ENCODE measurements at regions not wholly inside any gene's neighbourhood (a gene's known extent, or its start where the extent isn't known, plus 50 kb on each side); places are given as distances from the start of the nearest gene placed in this dataset.

DNA sequence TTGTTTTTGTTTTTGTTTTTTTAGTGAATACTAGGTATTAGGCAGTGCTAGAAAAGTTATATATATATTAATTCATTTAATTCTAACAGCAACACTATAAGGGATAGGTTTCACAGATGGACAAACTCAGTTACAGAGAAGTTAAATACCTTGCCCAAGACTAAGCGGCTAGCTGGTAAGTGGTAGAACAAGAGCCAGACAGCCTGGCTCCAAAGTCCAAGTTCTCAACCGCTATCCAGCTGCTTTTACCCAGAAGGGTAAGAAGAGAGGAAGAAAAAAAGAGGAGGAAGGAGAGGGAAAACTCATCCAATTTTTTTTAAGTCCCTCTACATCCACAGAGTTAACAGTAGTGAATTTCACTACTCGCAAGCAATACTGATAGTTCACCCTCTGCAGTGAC lies 217.0 kb downstream of the SPRY2 start:
- DNase-seq = no peak

DNA sequence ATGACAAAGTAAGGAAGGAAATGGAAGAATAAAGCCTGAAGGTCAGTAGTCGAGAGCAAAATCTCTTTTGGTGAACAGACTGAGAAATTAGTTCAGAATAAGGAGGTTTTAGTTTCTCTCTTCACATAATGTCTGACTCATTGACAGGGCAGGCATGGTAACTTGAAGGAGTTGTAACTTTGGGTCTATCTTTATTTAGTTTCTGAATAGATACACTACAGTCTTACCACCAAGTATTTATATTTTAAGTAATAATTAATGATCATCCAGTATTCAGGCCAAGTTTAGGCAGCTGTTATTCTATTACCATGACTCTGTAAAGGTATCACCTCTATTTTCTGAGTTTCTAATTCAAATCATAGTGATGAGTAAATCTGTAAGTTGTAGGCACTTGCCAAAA lies 219.9 kb downstream of the SPRY2 start:
- no peak for DNase-seq

DNA sequence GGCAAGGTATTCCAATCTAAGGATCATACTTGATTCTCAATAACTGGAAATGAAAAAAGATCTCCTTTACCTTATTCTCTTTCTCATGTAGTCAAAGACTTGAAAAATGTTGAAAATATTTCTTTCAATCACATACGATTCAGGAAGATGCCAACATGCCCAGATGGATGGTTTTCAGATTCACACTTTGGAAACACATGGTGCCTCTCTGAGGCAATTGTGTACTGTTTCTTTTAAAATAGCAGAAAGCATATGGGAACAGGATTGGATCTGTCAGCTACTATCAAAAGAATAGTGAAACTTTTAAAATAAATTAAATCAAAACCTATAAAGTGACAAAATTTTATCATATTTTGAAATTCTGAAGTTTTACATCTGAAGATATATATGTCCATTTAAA lies 222.4 kb downstream of the SPRY2 start:
- DNase-seq = no peak

DNA sequence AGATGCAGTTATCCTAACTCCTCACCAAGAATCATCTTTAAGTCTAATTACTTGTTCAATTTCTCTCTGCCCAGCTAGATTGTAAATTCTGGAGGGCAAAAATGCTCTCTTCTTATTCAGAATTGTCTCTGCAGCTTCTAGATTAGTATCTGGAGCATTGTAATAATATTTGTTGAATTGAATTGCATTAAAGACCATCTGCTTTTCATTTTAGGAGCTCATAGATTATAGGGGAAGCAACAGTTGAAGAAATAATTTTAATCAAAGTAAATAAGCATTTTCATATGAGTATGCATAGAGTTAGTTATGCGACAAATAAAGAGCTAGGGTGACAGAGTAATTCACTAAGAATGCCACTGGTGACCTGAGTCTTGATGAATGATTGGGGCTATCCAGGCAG lies 222.8 kb downstream of the SPRY2 start:
- DNase-seq = no peak

DNA sequence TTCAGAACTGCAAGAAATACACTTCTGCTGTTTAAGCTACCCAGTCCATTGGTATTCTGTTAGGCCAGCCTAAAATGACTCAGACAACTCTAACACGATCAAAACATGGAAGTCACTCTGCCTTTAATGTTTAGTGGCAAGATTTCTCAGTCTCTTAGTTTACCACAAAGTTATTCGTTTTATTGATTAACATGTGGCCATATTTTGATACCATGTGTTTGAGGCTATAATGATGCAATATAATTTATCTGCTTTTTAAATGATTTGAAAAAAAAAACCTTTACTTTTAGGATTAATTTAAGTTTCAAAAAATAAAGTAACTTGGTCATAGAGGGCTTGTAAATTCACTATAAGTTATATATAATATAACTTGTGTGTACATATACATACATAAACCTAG lies 223.4 kb downstream of the SPRY2 start:
- no peak for DNase-seq

DNA sequence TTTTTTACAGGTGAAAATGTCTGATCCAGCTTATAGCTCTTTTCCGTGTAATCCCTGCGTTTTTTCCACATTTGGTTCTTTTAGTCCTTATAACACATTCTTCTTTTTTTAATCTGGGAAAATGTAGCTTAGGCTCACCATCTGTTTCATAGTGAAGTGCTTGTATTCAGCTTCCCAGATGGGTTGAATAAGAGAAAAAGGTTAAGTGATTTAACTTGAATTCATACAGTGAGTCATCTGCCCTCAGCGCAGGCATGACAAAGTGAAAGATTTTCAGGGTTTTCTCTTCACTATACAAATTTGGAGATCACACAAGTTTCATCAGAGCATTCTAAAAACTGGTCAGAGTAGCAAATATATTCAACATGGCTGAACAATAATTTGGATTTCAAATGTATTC lies 224.8 kb downstream of the SPRY2 start:
- DNase-seq = no peak

DNA sequence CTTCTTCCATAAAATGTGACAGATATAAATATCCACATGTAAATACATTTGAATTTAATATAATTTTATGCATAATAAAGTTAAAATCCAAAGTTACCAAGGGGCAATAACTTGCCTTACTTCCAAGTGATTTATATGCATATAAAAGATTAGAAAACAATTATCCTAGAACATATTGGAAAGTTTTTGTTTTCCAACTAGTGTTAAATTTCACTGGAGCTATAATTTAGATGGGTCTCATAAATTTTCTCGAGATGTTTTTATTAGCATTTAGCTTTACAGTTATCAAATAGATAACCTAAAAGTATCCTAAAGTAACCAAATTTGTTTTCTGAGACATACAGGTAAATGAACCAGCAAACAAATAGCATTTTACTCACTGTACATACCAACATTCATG lies 225.3 kb downstream of the SPRY2 start:
- no peak for DNase-seq

DNA sequence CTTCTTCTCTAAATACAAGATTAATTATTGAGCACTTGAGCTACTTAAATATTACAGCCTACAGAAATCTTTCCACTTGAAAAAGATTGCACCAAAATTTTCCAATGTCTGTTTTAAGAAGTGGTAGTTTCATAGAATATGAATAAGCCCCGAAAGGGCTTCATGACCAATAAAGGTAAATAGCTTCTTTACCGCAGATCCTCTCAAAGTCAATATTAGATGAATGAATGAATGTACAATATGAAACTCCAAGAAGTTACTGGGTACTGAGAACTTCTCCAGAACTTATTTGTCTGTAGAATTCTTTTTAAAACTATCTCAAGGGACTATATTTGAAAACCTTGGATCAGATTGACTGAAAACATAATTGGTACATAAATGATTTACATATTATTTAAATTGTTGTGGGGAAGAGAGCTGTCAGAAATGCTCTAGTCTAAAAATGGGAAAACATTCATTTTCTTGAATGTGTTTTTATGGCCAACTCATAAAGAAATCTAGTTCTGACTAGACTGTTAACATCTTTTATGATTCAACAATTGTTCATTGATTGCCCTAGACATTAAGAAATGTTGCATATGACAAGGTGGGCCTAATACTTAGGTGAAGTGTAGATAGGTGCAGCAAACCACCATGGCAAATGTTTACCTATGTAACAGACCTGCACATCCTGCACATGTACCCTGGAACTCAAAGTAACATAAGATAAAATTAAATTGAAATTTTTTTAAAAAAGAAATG lies 227.0 kb downstream of the SPRY2 start:
- peak; percentile 10 for DNase-seq

DNA sequence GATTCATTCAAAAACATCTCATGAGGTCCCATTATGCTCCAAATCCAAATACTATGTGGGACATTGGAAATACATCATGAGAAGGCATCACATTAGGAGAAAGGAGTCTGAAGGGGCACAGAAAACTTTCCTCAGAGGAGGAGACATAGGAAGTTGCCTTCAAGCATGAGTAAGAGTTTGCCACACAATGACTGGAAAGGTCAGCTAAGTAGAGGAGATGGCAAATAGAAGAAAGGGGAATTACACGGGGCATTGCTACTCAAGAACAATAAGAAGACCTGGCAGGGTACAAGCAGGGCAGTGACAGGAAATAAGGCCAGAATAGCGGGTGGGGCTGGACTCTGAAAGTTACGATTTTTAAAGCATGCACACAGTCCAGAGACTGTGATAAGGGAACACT lies 231.6 kb downstream of the SPRY2 start:
- no peak for DNase-seq

DNA sequence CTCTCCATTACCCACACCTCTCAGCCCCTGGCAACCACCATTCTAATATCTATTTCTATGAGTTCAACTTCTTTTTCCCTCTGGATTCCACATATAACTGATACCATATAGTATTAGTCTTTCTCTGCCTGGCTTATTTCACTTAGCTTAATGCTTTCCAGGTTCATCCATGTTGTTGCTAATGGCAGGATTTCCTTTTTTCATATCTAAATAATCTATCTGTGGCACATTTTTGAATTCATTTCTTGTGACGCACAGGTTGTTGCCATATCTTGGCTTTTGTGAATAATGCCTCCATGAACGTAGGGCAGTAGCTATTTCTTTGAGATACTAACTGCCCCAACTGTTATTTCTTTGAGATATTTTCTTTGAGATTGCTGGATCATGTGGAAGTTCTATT lies 235.6 kb downstream of the SPRY2 start:
- no peak for DNase-seq

DNA sequence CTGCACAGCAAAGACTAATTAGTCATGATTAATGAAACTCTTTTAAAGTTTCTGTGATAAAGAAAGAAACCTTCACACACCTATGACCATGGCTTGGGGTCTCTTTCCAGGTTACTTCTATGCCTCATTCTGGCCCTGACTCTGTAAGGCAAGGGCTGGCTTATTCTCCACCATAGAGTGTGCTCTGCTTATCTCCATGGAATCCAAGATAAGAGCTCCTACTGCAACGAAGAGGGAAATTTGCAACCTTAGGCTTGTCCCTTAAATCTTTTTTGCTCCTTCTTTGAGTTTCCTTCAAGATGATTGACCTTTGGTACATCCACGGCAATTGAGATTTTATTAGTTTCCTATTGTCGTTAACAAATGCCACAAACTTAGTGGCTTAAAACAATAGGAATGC lies 239.9 kb downstream of the SPRY2 start:
- no peak for DNase-seq

DNA sequence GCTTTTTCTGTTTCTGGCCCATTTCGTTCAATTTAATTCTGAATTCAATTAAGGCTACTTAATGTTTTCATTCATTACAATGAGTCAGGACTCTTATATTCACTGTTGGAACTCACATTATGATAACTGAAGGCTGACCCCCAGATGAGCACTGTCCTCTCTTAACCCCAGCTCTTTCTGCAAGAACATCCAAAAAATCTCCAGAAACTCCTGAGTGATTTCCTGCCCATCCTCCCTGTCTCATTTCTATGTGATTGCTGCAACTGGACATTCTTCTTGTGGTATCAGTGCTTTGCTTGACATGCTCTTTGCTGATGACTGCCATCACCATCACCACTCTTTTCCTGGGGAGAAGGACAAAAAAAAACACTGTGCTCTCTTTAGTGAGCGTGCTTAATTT lies 240.3 kb downstream of the SPRY2 start:
- no peak for DNase-seq

DNA sequence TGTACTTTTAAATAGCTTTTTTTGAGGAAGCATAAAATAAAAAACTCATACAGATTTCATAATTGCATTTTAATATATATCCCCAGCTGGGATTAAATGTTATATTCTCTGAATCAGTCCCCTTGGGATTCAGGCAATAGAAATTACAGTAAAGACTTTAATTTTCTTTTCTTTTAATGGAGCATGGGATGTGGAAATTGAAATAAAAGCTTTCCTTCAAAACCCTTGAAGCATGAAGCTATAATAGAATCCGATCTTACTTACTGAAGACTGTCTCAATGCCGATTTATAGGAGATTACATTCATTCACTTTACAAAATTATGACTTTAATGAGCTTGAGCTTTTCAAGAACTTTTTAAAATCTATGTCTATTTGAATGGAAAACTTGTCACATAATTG lies 243.4 kb downstream of the SPRY2 start:
- DNase-seq = no peak

DNA sequence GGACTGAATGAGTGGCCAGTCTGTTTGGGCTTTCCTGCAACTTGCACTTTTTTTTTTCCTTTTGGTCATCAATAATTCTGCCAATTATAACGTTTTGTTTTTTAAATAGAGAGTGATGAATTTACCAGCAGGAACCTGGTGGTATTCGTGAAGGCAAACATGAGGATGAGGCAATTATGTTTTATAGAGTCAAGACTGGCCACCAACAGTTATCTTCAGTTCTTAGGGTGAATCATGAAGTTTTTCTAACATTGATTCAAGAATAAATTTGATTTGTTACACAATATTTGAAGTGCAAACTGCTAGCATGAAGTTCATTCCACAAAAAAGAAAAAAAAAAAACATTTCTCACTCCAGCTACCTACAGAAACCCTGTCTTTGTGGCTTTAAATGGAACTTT lies 244.5 kb downstream of the SPRY2 start:
- no peak for DNase-seq

DNA sequence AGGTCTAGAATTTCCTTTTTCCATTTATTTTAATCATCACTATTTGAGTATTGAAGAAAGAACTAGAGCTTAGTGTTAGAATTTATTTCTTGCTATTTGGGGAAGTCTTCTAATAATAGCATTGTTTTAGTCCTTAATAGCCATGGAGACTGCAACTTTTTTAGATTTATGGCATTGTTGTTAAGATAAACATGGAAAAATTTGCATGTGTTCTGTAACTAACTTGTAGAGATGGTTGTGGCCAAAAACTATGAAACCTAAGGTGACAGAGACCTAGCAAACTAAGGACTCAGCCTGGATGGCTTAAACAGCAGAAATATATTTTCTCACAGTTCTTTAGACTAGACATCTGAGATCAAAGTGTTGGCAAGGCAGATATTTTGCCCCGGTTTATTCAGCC lies 246.4 kb downstream of the SPRY2 start:
- no peak for DNase-seq

DNA sequence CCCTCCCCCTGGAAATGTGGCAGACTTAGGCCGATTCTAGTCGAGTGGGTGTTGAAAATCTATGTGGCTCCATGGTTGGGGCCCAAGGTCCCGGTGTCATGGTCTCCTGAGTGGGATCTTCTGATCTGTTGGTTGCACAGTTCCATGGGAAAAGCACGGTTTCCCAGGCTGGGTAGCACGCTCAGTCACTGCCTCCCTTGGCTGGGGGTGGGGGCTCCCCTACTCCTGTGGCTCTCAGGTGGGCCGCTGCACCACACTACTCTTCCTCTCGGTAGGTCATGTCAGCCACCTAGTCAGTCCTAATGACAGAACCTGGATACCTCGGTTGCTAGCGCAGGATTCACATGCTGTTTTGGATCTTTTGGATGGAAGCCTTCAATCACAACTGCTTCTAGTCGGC lies 247.0 kb downstream of the SPRY2 start:
- DNase-seq = no peak

DNA sequence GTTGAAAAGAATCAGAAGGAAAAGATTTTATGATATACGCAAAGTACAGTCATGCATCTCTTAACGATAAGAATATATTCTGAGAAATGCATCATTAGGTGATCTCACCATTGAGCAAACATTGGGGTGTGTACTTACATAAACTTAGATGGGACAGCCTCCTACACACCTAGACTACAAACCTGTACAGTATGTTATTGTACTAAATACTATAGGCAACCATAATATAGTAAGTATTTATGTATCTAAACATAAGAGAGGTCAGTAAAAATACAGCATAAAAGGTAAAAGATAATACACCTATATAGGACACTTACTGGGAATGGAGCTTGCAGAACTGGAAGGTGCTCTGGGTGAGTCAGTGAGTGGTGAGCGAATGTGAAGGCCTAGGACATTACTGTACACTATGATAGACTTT lies 254.6 kb downstream of the SPRY2 start:
- DNase-seq = no peak

DNA sequence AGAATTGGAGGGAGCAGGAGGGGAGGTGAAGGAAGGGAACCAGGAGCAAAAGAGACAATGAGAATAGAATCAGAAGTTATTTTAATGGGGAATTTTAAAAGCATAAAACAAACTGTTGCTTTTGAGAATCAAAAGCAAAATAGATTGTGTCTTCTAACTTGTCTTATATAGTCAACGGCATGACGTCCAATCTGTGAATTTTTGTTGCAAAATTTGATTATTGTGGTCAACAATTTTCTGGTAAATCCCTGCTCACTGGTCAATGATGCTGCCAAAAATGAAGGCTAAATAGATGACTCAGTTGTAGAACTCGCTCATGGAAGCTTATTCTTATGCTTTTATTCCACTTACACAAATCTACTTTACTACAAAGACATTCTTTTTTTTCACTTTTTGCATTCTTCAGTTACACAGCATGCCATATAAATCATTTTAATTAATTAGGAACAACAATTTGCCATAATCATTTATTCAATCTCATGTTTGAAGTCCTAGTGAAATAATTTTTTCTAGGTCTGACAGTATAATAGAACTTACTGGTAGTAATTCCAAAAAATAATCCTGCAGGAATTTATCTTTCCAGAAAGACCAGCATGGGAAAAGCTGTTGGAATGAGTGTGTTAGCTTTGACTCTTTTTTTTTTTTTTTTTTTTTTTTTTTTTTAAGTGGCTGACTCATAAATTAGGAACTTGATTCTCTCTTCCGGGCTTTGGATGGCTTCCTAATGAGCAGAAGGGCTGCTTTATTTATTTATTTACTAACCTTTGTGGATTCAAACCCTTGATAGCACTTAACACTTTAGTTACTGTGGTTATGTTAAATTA lies 256.9 kb downstream of the SPRY2 start:
- DNase-seq = no peak

DNA sequence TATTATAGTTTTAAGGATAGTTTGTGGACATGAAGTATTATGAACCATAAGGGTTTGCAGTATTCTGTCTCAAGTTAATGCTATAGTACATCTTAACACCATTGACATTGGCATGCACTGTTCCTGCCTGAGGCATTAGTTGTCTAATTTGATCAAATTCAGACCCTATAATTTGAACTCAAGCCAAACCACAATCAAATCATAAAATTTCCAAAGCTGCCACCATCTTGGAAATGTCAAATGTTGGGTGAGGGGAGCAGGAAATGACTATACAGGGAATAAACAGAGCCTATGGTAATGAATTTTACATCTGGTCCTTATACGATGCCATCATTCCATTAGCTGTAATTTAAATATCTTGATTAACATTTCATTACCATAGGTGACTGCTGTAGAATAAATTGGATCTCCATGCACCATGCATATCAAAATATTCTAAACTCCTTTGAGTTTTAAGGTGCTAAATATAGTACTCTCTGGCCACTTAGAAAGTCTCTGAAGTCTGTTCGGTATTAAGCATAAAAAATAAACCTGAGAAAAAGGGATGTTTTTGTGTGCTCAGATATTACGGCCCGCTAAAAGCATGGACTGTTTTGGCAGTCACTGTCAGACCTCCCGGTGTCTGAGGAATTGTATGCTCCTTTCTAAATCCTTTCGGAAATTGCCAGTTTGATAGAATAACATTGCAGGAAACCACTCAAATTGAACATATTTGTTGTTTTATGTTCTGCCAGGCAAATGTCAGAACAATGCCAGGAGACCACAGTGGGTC lies 257.7 kb downstream of the SPRY2 start:
- no peak for DNase-seq

DNA sequence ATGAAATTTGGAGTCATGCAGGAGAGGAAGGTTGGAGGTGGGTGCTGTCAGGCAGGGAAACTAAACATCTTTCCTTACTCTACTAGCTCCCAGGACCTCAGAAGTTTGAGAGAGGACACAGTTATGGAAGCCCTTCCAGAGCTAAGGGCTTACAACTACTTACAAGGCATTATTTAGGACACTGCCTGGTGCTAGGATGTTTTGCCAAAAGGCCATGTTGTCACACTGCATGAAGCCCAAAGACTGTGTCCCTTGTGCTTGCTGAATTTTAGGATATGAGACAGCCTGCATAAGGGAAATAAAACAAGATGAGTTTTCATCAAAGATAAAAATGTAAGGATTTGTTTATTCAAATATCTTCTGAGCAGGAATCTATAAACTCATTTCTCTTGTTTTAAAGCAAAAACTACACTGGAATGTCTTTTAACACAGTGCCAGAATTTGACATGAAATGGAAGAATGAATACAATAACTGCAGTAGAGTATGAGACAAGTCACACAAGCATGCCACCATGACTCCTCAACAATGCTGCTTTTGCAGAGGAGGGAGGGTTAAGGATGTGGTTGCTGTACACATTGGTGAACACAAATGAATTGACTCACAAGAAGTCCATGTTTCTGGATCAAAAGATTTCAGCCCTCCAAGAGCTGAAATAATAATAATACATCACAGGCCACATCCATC lies 258.4 kb downstream of the SPRY2 start:
- no peak for DNase-seq

DNA sequence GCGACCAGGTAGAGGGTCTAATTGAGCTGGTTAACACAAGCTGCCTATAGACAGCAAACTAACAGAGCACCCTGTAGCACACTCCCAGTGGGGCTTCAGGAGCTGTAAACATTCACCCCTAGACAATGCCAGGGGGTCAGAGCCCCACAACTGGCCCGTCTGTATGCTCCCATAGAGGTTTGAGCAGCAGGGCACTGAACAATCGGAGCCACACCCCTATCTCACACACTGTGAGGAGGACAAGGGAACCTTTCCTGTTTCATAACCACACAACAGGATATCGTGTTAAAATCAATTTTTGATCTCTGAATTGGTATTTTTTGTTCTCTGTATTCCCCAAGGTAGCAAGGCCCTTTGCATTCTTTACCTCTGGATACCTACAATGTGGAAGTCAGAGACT lies 266.1 kb downstream of the SPRY2 start:
- no peak for DNase-seq

DNA sequence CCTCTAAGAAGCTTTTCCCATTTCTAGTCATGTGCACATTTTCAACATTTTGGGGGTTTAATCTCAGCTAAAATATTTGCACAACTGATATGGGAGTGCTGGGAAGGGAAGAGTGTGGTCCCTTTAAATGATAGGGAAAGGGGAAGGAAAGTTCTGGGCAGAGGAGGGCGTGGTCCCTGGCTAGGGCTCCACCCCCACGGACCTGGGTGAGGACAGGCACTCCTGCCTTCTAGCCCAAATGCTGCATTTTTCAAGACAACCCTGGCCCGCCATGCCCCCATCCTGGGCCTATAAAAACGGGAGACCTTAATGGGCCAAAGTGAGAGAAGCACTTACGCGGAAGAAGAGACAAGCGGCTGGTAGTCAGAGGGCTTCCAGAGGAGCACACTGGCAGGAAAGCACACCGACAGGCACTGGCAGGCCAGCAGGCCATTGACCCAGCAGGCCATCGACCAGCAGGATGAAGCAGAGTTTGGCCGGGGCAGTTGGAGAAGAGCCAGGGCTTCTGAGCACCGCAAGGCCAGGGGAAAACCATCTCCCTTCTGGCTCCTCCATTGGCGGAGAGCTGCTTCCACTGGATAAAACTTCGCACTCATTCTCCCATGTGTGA lies 266.7 kb downstream of the SPRY2 start:
- no peak for DNase-seq

DNA sequence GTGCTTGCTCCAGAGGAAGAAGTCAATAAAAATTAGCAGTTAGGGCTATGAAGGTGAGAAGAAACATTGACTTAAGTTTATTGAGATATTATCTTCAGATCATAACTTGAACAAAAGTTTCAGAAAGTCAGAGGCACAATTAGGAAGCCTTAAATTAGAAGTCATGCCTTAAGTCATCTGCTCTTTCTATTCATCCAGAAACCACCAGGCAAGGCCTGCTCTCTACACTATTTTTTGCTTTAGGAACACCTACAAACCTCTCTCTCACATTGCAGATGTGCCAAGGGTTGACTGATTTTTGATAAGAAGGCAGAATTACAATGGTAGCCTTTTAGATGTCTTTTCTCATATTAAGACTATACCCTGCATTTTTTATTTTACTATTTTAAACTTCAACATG lies 268.7 kb downstream of the SPRY2 start:
- no peak for DNase-seq
